ENCODE measurements at regions not wholly inside any gene's neighbourhood (a gene's known extent, or its start where the extent isn't known, plus 50 kb on each side); places are given as distances from the start of the nearest gene placed in this dataset.

GRCh38 chr7:9680713-9681112 lies 1247.3 kb downstream of the NXPH1 start:
- Histone ChIP-seq H3K4me3 (no peak overlapping the region), H3K36me3 (ENCODE audit: low read depth) (no peaks in the 10 kb centered on the region), H3K4me1 (ENCODE audit: low read depth) (no peaks in the 10 kb centered on the region), H3K9me3 (peaks cover 47% of the 10 kb centered on the region)
- ATAC-seq, result no peak
- DNase-seq, result no peak
- intact Hi-C loops (cut with DNase I, micrococcal nuclease), result no loop called here
- no peak for TF ChIP-seq CTCF (IDR thresholded peaks at IDR 0.05)

GRCh38 chr7:9681284-9681683 lies 1247.9 kb downstream of the NXPH1 start:
- TF ChIP-seq CTCF (IDR thresholded peaks at IDR 0.05), result no peak
- Histone ChIP-seq H3K36me3 (ENCODE audit: low read depth) (no peaks in the 10 kb centered on the region), H3K9me3 (peaks cover 48% of the 10 kb centered on the region), H3K4me1 (ENCODE audit: low read depth) (no peaks in the 10 kb centered on the region), H3K4me3 (no peak overlapping the region)
- intact Hi-C loops (cut with DNase I, micrococcal nuclease), result no loop called here
- no peak for ATAC-seq
- DNase-seq, result no peak

DNA sequence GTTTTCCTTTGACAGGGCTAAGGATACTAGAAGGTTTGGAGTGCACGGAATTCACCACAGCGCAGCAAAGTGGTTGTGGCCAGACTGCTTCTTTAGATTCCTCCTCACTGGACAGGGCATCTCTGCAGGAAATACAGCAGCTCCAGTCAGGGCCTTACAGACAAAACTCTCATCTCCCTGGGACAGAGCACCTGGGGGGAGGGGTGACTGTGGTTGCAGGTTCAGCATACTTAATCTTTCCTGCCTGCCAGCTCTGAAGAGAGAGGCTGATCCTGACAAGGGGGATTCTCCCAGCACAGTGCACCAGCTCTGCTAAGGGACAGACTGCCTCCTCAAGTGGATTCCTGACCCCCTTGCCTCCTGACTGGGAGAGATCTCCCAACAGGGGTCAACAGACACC lies 1257.9 kb downstream of the NXPH1 start:
- Histone ChIP-seq H3K9me3 (peaks cover 36% of the 10 kb centered on the region), H3K4me3 (no peak overlapping the region), H3K36me3 (ENCODE audit: low read depth) (no peaks in the 10 kb centered on the region), H3K4me1 (ENCODE audit: low read depth) (no peaks in the 10 kb centered on the region)
- intact Hi-C loops (cut with DNase I, micrococcal nuclease), result no loop called here
- TF ChIP-seq CTCF (IDR thresholded peaks at IDR 0.05), result no peak
- no peak for DNase-seq
- ATAC-seq, result no peak

- Histone ChIP-seq H3K4me3 (no peak overlapping the region), H3K9me3 (peaks cover 24% of the 10 kb centered on the region), H3K4me1 (ENCODE audit: low read depth) (no peaks in the 10 kb centered on the region), H3K36me3 (ENCODE audit: low read depth) (no peaks in the 10 kb centered on the region)
- intact Hi-C loops (cut with DNase I, micrococcal nuclease), result no loop called here
- ATAC-seq (no peak), DNase-seq (no peak)
- TF ChIP-seq CTCF (IDR thresholded peaks at IDR 0.05), result no peak
Measured at GRCh38 chr7:9698375-9698774, 1265.0 kb downstream of the NXPH1 start.

DNA sequence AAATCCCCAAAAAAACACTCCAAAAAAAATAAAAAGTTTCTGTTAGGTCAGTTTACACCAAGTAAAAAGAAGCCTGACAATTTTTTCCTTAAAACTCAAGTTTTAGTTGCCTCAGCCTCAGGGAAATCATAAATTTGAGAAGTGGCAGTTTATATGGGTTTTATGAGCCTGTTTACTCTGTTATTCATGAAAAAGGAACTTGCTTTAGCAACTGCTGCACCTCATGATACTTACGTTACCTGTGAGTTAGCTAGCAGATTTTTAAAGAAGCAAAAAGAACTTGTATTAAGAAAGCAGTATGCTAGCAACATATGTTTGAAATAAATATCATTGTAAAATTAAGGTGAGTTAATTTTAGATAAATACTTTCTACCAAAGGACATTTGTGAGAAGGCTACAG lies 1264.5 kb upstream of the PHF14 start:
- H3K9me3 ChIP-seq, result peaks cover 20% of the 10 kb centered on the region
- no peak for TF ChIP-seq CTCF (IDR thresholded peaks at IDR 0.05)
- no peak for DNase-seq
- H3K4me1 ChIP-seq (ENCODE audit: low read depth), result no peaks in the 10 kb centered on the region
- no peak for ATAC-seq
- no peaks in the 10 kb centered on the region for H3K36me3 ChIP-seq (ENCODE audit: low read depth)
- no peak overlapping the region for H3K4me3 ChIP-seq
- intact Hi-C loops (cut with DNase I, micrococcal nuclease), result no loop called here

GRCh38 chr7:9711259-9711918 lies 1262.3 kb upstream of the PHF14 start:
- intact Hi-C loops (cut with DNase I, micrococcal nuclease), result no loop called here
- no peak for ATAC-seq
- no peak for TF ChIP-seq CTCF (IDR thresholded peaks at IDR 0.05)

More at GRCh38 chr7:9711259-9711918, 1262.3 kb upstream of the PHF14 start:
- DNase-seq, result no peak
- H3K4me1 ChIP-seq (ENCODE audit: low read depth), result no peaks in the 10 kb centered on the region
- H3K9me3 ChIP-seq, result peaks cover 24% of the 10 kb centered on the region
- H3K4me3 ChIP-seq, result no peak overlapping the region
- H3K36me3 ChIP-seq (ENCODE audit: low read depth), result no peaks in the 10 kb centered on the region
